ACC112 (cell line): ENCODE measurements at regions not wholly inside any gene's neighbourhood (a gene's known extent, or its start where the extent isn't known, plus 50 kb on each side); places are given as distances from the start of the nearest gene placed in this dataset.

ENCODE experiments used
- H2AFZ ChIP-seq: fragments of 200-600 bp; sonication (generic); one replicate; pipeline ENCODE4 v1.6.0; 2017; ENCODE audit warnings: antibody characterized with exemption, low read length; ENCODE audit not compliant: unreplicated experiment
- H3K27ac ChIP-seq: fragments of 200-600 bp; sonication (generic); 2 replicates; pipeline ENCODE4 v1.5.1; 2014; ENCODE audit warnings: low read depth, mild to moderate bottlenecking, antibody characterized with exemption, low read length, moderate library complexity
- H3K27me3 ChIP-seq: fragments of 200-600 bp; sonication (generic); 2 replicates; pipeline ENCODE4 v1.6.1; 2014; ENCODE audit warnings: mild to moderate bottlenecking, antibody characterized with exemption, low read length, moderate library complexity, mixed read lengths; ENCODE audit not compliant: insufficient read depth
- H3K36me3 ChIP-seq: fragments of 200-600 bp; sonication (generic); 2 replicates; pipeline ENCODE4 v1.6.1; 2016; ENCODE audit warnings: mild to moderate bottlenecking, antibody characterized with exemption, low read length, moderate library complexity, mixed read lengths; ENCODE audit not compliant: insufficient read depth
- H3K4me1 ChIP-seq: fragments of 200-600 bp; sonication (generic); one replicate; pipeline ENCODE4 v1.6.1; 2016; ENCODE audit warnings: low read length, mixed read lengths; ENCODE audit not compliant: insufficient read depth, unreplicated experiment, control insufficient read depth
- H3K4me3 ChIP-seq: fragments of 200-600 bp; sonication (generic); 2 replicates; pipeline ENCODE4 v1.5.1; 2014; ENCODE audit warnings: mild to moderate bottlenecking, low read depth, low read length
- H3K79me2 ChIP-seq: fragments of 200-600 bp; sonication (generic); one replicate; pipeline ENCODE4 v1.6.0; 2016; ENCODE audit warnings: low read length; ENCODE audit not compliant: control insufficient read depth, unreplicated experiment, insufficient read depth

DNA sequence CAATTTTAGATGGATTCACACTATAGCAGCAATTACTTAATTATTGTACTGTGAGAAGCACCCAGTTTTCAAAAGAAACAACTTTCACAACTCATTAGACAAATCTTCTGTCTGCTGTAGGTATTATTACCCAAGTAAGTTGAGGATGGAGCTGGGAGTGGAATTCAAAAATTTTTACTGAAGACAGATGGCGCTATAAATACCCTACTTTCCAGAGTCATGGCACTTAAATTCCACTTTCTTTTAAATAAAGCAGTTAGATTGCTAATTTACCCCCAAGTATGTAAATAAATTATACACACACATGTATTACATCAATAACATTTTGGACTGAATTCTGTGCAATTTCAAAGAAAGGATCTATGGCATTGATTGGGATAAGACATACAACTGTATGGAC, 166.8 kb downstream of the FTCDNL1 start:
- H3K27ac ChIP-seq: no peak overlapping the region
- H2AFZ ChIP-seq: no peak overlapping the region
- no peak overlapping the region for H3K4me3 ChIP-seq
- H3K4me1 ChIP-seq: no peaks in the 10 kb centered on the region
- no peaks in the 10 kb centered on the region for H3K36me3 ChIP-seq
- peaks cover 12% of the 10 kb centered on the region for H3K27me3 ChIP-seq
- H3K79me2 ChIP-seq: no peaks in the 10 kb centered on the region

DNA sequence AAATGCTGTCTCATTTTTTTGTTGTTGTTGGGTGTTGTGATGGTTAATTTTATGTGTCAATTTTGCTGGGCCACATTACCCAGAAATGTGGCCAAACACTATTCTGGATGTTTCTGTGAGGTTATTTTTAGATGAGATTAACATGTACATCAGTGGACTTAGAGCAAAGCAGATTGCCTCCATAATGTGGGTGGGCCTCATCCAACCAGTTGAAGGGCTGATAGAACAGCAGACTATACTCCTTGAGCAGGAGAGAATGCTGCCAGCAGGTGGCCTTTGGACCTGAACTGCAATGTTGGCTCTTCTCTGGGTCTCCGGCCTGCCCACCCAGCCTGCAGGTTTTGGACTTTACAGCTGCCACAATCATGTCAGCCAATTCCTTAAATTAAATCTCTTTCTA, 169.0 kb downstream of the FTCDNL1 start:
- Histone ChIP-seq H3K4me3 (no peak overlapping the region), H3K27me3 (peaks cover 12% of the 10 kb centered on the region), H2AFZ (no peak overlapping the region), H3K79me2 (no peaks in the 10 kb centered on the region), H3K36me3 (no peaks in the 10 kb centered on the region), H3K4me1 (no peaks in the 10 kb centered on the region), H3K27ac (no peak overlapping the region)

DNA sequence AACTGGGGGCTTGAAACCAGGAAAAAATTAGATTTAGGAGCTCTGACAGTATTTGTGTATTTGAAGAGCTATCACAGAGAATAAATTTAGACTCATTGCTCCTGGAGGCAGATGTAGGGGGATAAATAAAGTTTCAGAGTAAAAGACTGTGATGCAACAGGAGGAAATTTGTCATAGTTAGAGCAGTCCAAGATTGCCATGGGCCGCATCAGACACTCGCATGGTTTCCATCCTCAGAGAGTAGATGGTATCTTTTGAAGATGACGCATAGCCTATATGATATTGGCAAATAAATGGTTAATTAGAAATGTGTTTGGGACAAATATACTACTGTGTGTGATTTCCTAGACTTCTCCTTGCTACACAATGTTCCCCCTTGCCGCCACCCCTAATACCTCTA, 170.5 kb downstream of the FTCDNL1 start:
- Histone ChIP-seq H3K4me3 (no peak overlapping the region), H3K4me1 (no peaks in the 10 kb centered on the region), H3K27me3 (peaks cover 12% of the 10 kb centered on the region), H2AFZ (no peak overlapping the region), H3K36me3 (no peaks in the 10 kb centered on the region), H3K27ac (no peak overlapping the region), H3K79me2 (no peaks in the 10 kb centered on the region)

DNA sequence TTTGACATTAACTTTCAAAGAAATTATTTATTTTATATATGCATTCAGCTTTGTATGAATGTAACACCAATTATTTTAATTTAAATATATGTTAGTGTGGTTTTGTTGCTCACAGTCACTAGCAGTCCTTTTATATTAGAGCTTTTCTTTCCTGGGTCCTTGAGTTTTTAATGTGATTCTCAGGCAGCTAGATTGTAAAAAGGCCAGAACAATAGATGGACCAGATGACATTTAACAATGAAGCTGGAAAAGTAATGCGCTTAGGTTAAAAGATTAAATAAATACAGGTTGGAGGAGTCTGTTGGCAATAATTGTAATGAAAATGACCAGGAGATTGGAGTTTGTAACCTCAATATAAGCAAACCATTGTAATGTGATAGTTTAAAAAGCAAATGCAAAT, 171.1 kb downstream of the FTCDNL1 start:
- Histone ChIP-seq H3K27ac (no peak overlapping the region), H3K4me1 (no peaks in the 10 kb centered on the region), H3K4me3 (no peak overlapping the region), H2AFZ (no peak overlapping the region), H3K36me3 (no peaks in the 10 kb centered on the region), H3K27me3 (peaks cover 12% of the 10 kb centered on the region), H3K79me2 (no peaks in the 10 kb centered on the region)

DNA sequence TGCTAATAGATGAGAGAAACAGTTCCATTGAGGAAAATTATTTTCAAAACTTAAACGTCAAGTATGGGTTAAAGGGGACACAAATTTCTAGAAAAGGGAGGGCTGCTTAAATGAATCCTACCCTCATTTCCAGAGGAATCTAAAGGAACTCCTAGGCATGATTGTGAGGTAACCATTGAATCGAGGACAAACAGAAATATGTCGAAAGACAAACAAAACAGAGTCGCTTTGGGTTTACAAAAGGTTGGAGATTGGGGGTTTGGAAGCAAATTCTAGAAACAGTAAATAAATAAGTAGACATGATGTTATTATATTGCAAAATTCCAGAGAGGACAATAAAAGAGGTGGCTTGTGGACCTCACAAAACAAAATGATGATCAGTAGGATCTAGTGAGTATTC, 173.1 kb downstream of the FTCDNL1 start:
- Histone ChIP-seq H3K4me1 (no peaks in the 10 kb centered on the region), H3K79me2 (no peaks in the 10 kb centered on the region), H3K4me3 (no peak overlapping the region), H2AFZ (no peak overlapping the region), H3K27ac (no peak overlapping the region), H3K27me3 (peaks cover 5% of the 10 kb centered on the region; the same call in 1 of the 2 replicates), H3K36me3 (no peaks in the 10 kb centered on the region)

DNA sequence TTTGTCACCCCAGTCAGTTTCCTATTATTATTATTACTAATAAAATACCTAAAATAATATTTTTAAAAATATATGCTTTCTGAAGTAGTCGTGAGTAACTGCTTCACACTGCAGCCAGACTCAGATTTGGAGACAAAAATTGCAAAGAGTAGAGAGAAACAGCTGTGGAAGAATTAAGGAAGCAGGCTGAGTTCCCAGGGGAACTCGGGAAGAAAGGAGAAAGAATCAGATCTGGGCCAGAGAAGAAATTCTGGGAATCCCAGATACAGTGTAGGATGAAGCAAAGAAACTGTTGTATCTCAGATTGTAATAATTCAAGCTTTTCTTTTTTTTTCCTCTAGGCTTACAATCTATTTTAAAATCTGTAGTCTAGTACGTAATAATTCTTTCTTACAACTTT, 182.3 kb downstream of the FTCDNL1 start:
- Histone ChIP-seq H3K79me2 (no peaks in the 10 kb centered on the region), H2AFZ (no peak overlapping the region), H3K36me3 (no peaks in the 10 kb centered on the region), H3K27me3 (peaks cover 57% of the 10 kb centered on the region), H3K4me1 (no peaks in the 10 kb centered on the region), H3K27ac (no peak overlapping the region), H3K4me3 (no peak overlapping the region)

DNA sequence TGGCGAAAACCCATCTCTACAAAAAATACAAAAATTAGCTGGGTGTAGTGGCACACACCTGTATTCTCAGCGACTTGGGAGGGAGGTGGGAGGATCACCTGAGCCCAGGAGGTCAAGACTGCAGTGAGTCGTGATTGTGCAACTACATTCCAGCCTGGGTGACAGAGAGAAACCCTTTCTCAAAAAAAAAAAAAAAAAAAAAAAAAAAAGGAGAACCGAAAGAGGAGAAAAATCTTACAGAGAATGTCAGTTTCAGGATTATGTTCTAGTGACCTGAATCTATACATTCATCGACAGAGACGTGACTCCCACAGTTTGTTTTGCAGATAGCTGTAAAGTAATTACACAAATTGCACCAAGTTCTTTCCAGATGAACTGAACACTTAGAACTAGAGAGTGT, 187.8 kb downstream of the FTCDNL1 start:
- no peak overlapping the region for H2AFZ ChIP-seq
- no peak overlapping the region for H3K27ac ChIP-seq
- H3K27me3 ChIP-seq: peaks cover 23% of the 10 kb centered on the region
- no peaks in the 10 kb centered on the region for H3K4me1 ChIP-seq
- H3K36me3 ChIP-seq: no peaks in the 10 kb centered on the region
- no peak overlapping the region for H3K4me3 ChIP-seq
- H3K79me2 ChIP-seq: no peaks in the 10 kb centered on the region

DNA sequence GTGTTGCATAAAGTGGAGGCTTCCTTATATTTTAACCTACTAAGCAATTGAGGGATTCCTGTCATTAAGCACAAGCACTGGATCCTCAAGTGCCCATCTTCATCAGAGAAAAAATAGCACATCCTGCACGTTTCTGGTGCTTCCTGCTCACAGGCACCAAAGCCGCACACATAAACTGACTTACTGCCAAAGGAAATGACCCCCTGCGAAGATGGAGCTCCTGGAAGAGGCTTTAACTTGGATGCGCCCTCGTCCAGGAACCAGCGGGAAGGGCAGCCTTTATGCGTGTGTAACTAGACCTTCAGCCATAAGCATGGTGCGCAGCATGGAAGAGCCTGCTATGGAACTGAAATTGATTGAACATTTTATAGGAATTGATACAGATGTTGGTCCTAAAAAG, 188.7 kb downstream of the FTCDNL1 start:
- Histone ChIP-seq H3K79me2 (no peaks in the 10 kb centered on the region), H3K36me3 (no peaks in the 10 kb centered on the region), H3K4me3 (no peak overlapping the region), H3K4me1 (no peaks in the 10 kb centered on the region), H2AFZ (no peak overlapping the region), H3K27ac (no peak overlapping the region), H3K27me3 (peaks cover 22% of the 10 kb centered on the region)

DNA sequence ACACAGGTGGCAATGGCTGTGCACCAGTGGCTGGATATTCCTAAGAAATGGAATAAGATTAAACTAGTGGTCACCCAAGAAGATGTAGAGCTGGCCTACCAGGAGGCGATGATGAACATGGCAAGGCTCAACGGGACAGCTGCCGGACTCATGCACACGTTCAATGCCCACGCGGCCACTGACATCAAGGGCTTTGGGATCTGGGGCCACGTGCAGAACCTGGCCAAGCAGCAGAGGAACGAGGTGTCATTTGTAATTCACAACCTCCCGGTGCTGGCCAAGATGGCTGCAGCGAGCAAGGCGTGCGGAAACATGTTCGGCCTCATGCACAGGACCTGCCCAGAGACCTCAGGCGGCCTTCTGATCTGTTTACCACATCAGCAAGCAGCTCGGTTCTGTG, 190.8 kb downstream of the FTCDNL1 start:
- no peaks in the 10 kb centered on the region for H3K36me3 ChIP-seq
- peaks cover 24% of the 10 kb centered on the region for H3K27me3 ChIP-seq
- no peaks in the 10 kb centered on the region for H3K4me1 ChIP-seq
- H3K79me2 ChIP-seq: no peaks in the 10 kb centered on the region
- no peak overlapping the region for H3K4me3 ChIP-seq
- H2AFZ ChIP-seq: no peak overlapping the region
- no peak overlapping the region for H3K27ac ChIP-seq

DNA sequence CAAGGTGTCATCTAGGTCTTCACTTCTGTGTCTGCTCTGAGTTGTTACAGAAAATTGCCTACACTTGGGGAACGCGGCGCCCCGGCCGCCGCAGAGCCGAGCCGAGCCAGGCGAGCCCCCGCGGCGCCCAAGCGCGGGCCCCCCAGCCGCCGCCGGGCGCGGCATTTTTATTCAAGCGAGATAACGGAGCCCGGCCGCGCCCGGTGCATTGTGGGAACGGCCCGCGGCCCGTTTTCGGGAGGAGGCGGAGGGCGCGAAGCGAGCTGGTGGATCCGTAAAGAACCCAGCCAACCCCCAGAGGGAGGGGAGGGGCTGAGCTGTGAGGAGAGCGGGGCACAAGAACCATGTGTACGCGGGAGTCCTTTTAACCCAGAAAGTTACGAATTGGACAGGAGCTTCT, 191.8 kb downstream of the FTCDNL1 start:
- H3K79me2 ChIP-seq: no peaks in the 10 kb centered on the region
- H3K27ac ChIP-seq: no peak overlapping the region
- H3K27me3 ChIP-seq: peaks cover 16% of the 10 kb centered on the region
- no peaks in the 10 kb centered on the region for H3K4me1 ChIP-seq
- H3K4me3 ChIP-seq: peak overlapping the region; percentile 67
- no peaks in the 10 kb centered on the region for H3K36me3 ChIP-seq
- H2AFZ ChIP-seq: peak overlapping the region; percentile 53

DNA sequence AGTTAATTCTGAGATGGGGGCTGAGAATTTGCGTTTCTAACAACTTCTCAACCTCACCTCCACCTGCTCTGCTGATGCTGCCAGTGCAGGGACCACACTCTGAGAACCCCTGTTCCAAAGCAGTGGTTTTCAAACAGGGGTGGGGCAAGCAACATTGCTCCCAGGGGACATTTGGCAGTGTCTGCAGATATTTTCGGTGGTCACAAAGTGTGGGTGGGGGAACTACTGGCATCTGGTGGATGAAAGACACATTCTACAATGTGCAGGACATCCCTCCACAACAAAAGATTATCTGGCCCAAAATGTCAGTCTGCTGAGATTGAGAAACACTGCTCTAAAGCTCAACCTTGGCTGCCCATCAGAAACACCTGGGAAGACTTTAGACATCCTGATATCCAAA, 188.7 kb upstream of the SATB2 start:
- Histone ChIP-seq H3K79me2 (no peaks in the 10 kb centered on the region), H3K4me1 (no peaks in the 10 kb centered on the region), H3K4me3 (no peak overlapping the region), H3K27ac (no peak overlapping the region), H2AFZ (no peak overlapping the region), H3K36me3 (no peaks in the 10 kb centered on the region), H3K27me3 (0 out of 2 replicates have a peak, but pooled peaks cover 4% of the 10 kb centered on the region)
